H7 (cell line): ENCODE measurements at regions not wholly inside any gene's neighbourhood (a gene's known extent, or its start where the extent isn't known, plus 50 kb on each side); places are given as distances from the start of the nearest gene placed in this dataset.
A peak's percentile ranks its signal among the peaks of the same experiment; 100 is the strongest.

Experiments
- DNase-seq: peaks from one replicate; pipeline ENCODE4 v3.0.0; 2012
- H3K27me3 ChIP-seq: 2 replicates; pipeline ENCODE4 v1.6.0; 2011; ENCODE audit warnings: mild to moderate bottlenecking, low read length; ENCODE audit not compliant: control insufficient read depth, insufficient read depth
- H3K36me3 ChIP-seq: replicated peaks from 2 replicates; pipeline ENCODE4 v1.5.1; 2011; ENCODE audit warnings: low read length; ENCODE audit not compliant: control insufficient read depth, insufficient read depth
- H3K4me3 ChIP-seq: 2 replicates; pipeline ENCODE4 v1.5.1; 2011; ENCODE audit warnings: low read depth, mild to moderate bottlenecking, control low read depth, low read length, moderate library complexity; ENCODE audit not compliant: insufficient read depth

GRCh38 chr14:56708704-56709103, 101.6 kb downstream of the OTX2 start:
- H3K27me3 ChIP-seq, result no peaks in the 10 kb centered on the region
- no peak overlapping the region for H3K4me3 ChIP-seq
- DNase-seq, result no peak
- H3K36me3 ChIP-seq, result no peaks in the 10 kb centered on the region

GRCh38 chr14:56703947-56704346, 106.3 kb downstream of the OTX2 start:
- no peaks in the 10 kb centered on the region for H3K27me3 ChIP-seq
- peak; percentile 58 for DNase-seq
- no peak overlapping the region for H3K4me3 ChIP-seq
- H3K36me3 ChIP-seq, result no peaks in the 10 kb centered on the region

- Histone ChIP-seq H3K27me3 (no peaks in the 10 kb centered on the region), H3K4me3 (no peak overlapping the region), H3K36me3 (no peaks in the 10 kb centered on the region)
- no peak for DNase-seq
These were observed 107.8 kb downstream of the OTX2 start for GRCh38 chr14:56702515-56702914.
